ENCODE measurements at regions not wholly inside any gene's neighbourhood (a gene's known extent, or its start where the extent isn't known, plus 50 kb on each side); places are given as distances from the start of the nearest gene placed in this dataset.

DNA sequence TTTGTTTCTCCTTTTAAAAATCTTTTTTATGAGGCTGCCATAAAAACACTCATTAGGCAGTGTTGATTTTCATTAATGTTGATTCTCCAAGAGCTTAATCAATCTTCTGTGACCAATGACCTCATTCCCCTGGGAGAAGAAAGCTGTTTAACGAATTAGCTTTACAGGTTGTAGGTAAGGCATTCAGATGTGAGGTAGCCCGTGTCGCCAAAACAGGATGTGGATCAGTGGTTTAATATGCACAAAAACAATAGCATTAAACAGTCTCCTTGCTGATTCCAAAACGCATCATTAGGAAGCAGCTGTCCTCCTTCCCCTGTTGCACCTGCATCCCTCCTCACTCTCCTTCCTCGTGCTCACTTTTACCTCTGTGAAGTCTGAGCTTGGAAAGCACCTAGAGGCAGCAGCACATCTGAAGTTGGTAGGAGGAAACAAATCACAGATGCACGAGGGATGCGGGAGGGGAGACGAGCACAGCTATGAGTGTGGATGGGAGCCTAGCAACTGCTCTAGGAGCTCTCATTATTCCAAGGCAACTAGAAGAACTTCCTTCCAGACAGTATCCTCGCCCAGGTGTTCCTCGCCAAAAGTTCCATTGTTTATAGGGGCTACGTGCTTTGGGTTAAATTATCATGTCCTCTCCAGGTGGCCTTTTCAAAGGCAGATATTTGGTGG is 179.4 kb upstream of the SNX19 start (continued):
- TF ChIP-seq, protein P1, sequence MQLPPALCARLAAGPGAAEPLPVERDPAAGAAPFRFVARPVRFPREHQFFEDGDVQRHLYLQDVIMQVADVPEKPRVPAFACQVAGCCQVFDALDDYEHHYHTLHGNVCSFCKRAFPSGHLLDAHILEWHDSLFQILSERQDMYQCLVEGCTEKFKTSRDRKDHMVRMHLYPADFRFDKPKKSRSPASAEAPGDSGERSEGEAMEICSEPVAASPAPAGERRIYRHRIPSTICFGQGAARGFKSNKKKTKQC (CRISPR knock-in tag; IDR thresholded peaks at IDR 0.05): no peak
- TF ChIP-seq CSDE1 (IDR thresholded peaks at IDR 0.05): no peak
- TF ChIP-seq ZNF24 (IDR thresholded peaks at IDR 0.05): no peak
- TF ChIP-seq, protein P2, sequence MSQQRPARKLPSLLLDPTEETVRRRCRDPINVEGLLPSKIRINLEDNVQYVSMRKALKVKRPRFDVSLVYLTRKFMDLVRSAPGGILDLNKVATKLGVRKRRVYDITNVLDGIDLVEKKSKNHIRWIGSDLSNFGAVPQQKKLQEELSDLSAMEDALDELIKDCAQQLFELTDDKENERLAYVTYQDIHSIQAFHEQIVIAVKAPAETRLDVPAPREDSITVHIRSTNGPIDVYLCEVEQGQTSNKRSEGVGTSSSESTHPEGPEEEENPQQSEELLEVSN (IDR thresholded peaks at IDR 0.05; ENCODE audit: borderline replicate concordance in 1 of 2, extremely low read depth in 1 of 2, insufficient read depth in 1 of 2, insufficient read length in 1 of 2, low read depth in 1 of 2, low read length in 1 of 2, poor library complexity in 1 of 2, severe bottlenecking in 1 of 2): no peak

DNA sequence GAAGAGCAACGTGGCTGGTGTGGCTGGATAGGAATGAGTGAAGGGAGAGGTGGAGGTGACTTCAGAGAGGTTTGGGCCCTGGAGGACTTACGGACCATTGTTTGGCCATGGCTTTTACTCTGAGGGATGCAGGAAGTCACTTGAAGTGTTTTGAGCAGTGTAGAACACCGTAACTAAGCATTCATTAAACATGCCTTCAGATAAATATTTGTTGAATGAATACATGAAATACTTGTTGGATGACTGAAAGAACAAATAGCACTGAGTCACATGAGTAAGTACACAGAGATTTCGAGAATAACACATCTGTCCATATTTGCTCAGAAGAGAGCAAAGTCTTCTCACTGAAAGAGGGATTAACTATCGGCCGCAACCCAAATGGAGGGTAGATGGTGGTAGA is 182.7 kb upstream of the SNX19 start:
- H3K4me2 ChIP-seq (ENCODE audit: insufficient read depth, low read length): no peak overlapping the region
- no peaks in the 10 kb centered on the region for H3K27me3 ChIP-seq (ENCODE audit: control insufficient read depth in 2 of 2, insufficient read depth in 2 of 2, low read length in 2 of 2)
- H2AFZ ChIP-seq (ENCODE audit: low read depth, low read length): no peak overlapping the region
- CTCF ChIA-PET (ENCODE audit: low intra/inter-chr PET ratio): no interaction called here
- TF ChIP-seq RHOXF2B (CRISPR knock-in tag; conservative IDR thresholded peaks at IDR 0.05) (no peak), ZNF551 (CRISPR knock-in tag; IDR thresholded peaks at IDR 0.05) (no peak), ZNF76 (CRISPR knock-in tag; IDR thresholded peaks at IDR 0.05; ENCODE audit: borderline replicate concordance) (no peak), XRCC3 (IDR thresholded peaks at IDR 0.05) (no peak), HSF4 (CRISPR knock-in tag; IDR thresholded peaks at IDR 0.05; ENCODE audit: borderline replicate concordance) (no peak), POLR2AphosphoS5 (IDR thresholded peaks at IDR 0.05; ENCODE audit: control insufficient read depth, insufficient read depth, low read depth, low read length) (no peak)
- H3K9me3 ChIP-seq (replicated peaks; ENCODE audit: control insufficient read depth, insufficient read depth, low read depth, low read length): no peaks in the 10 kb centered on the region
- no peak overlapping the region for H3K27ac ChIP-seq (ENCODE audit: extremely low read depth, low read depth, low read length)
- no peak overlapping the region for H3K9ac ChIP-seq (ENCODE audit: insufficient read depth in 1 of 2, low read depth in 2 of 2, low read length in 2 of 2)
- no peaks in the 10 kb centered on the region for H3K4me1 ChIP-seq (replicated peaks in 1 of 2; ENCODE audit: control insufficient read depth in 2 of 2, insufficient read depth in 2 of 2, low read length in 2 of 2)
- in situ Hi-C loops (cut with MboI) (no loop called here), intact Hi-C loops (cut with micrococcal nuclease) (no loop called here)
- WGBS (ENCODE audit: insufficient coverage, low coverage, missing lambda C conversion rate): 0% methylated on average over 6 of the region's 6 CpGs
- DNase-seq (ENCODE audit: extremely low read depth in 1 of 4, low spot score in 3 of 4): no peak
- BruUV-seq (replicated peaks): no TSS peak
- no peak overlapping the region for H3K4me3 ChIP-seq
- no peaks in the 10 kb centered on the region for H3K79me2 ChIP-seq (ENCODE audit: control insufficient read depth, insufficient read depth, low read length)
- no peaks in the 10 kb centered on the region for H4K20me1 ChIP-seq (replicated peaks; ENCODE audit: control insufficient read depth, insufficient read depth, low read length)
- no peaks in the 10 kb centered on the region for H3K9me1 ChIP-seq (ENCODE audit: control insufficient read depth, insufficient read depth, low read length)
- ATAC-seq: no peak
- POLR2A ChIA-PET: no interaction called here
- no peak for FAIRE-seq
- no peaks in the 10 kb centered on the region for H3K36me3 ChIP-seq (ENCODE audit: control insufficient read depth, insufficient read depth, low read length)

Data from K562 (cell line).